Adrenal gland (tissue), 5 donors: ENCODE measurements at regions not wholly inside any gene's neighbourhood (a gene's known extent, or its start where the extent isn't known, plus 50 kb on each side); places are given as distances from the start of the nearest gene placed in this dataset.

ENCODE experiments used
- CTCF ChIP-seq, 6 experiments: fragments of 450-650 bp in 4 of 6; fragments of 200-600 bp in 2 of 6; sonication (generic) in 1 of 6; IDR thresholded peaks; 1 replicate in 5 of 6; 2 replicates in 1 of 6; pipeline versions ENCODE4 v1.5.1 to v1.8.0; 2016 to 2021; ENCODE audit warnings: antibody characterized with exemption in 6 of 6, mild to moderate bottlenecking in 2 of 6, moderate library complexity in 1 of 6
- POLR2A ChIP-seq, 2 donors: fragments of 450-650 bp; IDR thresholded peaks; one replicate each; pipeline ENCODE4 v1.6.1; 2017; ENCODE audit warnings: antibody characterized with exemption in 2 of 2, mild to moderate bottlenecking in 2 of 2, moderate library complexity in 1 of 2
- donor health status: DM: no; HTN: no; CAD: no.

- TF ChIP-seq POLR2A (IDR thresholded peaks at IDR 0.05): no peak
- no peak for TF ChIP-seq CTCF (IDR thresholded peaks at IDR 0.05)
Observed at GRCh38 chr15:60121845-60122244, 117.7 kb downstream of the FOXB1 start.
